ENCODE measurements at regions not wholly inside any gene's neighbourhood (a gene's known extent, or its start where the extent isn't known, plus 50 kb on each side); places are given as distances from the start of the nearest gene placed in this dataset.
A peak's percentile ranks its signal among the peaks of the same experiment; 100 is the strongest.

DNA sequence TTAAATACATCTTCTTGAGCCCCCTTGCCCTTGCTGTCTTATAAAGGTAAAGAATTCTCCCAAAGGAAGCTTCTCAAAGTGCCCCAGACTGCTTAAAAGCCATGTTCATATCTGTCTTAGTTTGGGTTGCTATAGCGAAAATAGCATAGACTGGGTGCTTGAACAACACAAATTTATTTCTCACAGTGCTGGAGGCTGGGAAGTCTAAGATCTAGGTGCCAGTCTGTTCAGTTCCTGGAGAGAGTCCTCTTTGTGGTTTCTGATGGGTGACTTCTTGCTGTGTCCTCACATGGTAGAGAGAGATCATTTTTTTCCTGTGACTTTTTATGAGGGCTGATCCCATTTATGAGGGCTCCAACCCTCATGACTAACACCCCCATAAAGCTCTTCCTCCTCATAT, 486.7 kb upstream of the ADAMTS16 start:
- Histone ChIP-seq H3K36me3 (ENCODE audit: insufficient read depth) (no peaks in the 10 kb centered on the region), H3K4me1 (ENCODE audit: insufficient read depth) (no peaks in the 10 kb centered on the region), H3K4me3 (no peak overlapping the region), H3F3A (replicated peaks; ENCODE audit: low read depth) (no peaks in the 10 kb centered on the region), H4K20me1 (replicated peaks; ENCODE audit: insufficient read depth) (no peaks in the 10 kb centered on the region), H3K9me2 (ENCODE audit: insufficient read depth) (no peaks in the 10 kb centered on the region), H3K27me3 (ENCODE audit: insufficient read depth) (no peaks in the 10 kb centered on the region), H3K27ac (ENCODE audit: low read depth) (no peak overlapping the region), H2AFZ (0 out of 2 replicates have a peak overlapping the region, but pooled peaks have one; percentile 14), H3K4me2 (no peak overlapping the region), H3K79me2 (replicated peaks; ENCODE audit: insufficient read depth) (no peaks in the 10 kb centered on the region)
- H3K36me3 Mint-ChIP-seq (ENCODE audit: low read depth), result no peaks in the 10 kb centered on the region; the same call in 2 of the 3 replicates
- no peak for ATAC-seq
- TF ChIP-seq, protein P1, sequence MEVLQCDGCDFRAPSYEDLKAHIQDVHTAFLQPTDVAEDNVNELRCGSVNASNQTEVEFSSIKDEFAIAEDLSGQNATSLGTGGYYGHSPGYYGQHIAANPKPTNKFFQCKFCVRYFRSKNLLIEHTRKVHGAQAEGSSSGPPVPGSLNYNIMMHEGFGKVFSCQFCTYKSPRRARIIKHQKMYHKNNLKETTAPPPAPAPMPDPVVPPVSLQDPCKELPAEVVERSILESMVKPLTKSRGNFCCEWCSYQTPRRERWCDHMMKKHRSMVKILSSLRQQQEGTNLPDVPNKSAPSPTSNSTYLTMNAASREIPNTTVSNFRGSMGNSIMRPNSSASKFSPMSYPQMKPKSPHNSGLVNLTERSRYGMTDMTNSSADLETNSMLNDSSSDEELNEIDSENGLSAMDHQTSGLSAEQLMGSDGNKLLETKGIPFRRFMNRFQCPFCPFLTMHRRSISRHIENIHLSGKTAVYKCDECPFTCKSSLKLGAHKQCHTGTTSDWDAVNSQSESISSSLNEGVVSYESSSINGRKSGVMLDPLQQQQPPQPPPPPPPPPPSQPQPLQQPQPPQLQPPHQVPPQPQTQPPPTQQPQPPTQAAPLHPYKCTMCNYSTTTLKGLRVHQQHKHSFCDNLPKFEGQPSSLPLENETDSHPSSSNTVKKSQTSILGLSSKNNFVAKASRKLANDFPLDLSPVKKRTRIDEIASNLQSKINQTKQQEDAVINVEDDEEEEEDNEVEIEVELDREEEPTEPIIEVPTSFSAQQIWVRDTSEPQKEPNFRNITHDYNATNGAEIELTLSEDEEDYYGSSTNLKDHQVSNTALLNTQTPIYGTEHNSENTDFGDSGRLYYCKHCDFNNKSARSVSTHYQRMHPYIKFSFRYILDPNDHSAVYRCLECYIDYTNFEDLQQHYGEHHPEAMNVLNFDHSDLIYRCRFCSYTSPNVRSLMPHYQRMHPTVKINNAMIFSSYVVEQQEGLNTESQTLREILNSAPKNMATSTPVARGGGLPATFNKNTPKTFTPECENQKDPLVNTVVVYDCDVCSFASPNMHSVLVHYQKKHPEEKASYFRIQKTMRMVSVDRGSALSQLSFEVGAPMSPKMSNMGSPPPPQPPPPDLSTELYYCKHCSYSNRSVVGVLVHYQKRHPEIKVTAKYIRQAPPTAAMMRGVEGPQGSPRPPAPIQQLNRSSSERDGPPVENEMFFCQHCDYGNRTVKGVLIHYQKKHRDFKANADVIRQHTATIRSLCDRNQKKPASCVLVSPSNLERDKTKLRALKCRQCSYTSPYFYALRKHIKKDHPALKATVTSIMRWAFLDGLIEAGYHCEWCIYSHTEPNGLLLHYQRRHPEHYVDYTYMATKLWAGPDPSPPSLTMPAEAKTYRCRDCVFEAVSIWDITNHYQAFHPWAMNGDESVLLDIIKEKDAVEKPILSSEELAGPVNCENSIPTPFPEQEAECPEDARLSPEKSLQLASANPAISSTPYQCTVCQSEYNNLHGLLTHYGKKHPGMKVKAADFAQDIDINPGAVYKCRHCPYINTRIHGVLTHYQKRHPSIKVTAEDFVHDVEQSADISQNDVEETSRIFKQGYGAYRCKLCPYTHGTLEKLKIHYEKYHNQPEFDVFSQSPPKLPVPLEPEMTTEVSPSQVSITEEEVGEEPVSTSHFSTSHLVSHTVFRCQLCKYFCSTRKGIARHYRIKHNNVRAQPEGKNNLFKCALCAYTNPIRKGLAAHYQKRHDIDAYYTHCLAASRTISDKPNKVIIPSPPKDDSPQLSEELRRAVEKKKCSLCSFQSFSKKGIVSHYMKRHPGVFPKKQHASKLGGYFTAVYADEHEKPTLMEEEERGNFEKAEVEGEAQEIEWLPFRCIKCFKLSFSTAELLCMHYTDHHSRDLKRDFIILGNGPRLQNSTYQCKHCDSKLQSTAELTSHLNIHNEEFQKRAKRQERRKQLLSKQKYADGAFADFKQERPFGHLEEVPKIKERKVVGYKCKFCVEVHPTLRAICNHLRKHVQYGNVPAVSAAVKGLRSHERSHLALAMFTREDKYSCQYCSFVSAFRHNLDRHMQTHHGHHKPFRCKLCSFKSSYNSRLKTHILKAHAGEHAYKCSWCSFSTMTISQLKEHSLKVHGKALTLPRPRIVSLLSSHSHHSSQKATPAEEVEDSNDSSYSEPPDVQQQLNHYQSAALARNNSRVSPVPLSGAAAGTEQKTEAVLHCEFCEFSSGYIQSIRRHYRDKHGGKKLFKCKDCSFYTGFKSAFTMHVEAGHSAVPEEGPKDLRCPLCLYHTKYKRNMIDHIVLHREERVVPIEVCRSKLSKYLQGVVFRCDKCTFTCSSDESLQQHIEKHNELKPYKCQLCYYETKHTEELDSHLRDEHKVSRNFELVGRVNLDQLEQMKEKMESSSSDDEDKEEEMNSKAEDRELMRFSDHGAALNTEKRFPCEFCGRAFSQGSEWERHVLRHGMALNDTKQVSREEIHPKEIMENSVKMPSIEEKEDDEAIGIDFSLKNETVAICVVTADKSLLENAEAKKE (CRISPR knock-in tag; IDR thresholded peaks at IDR 0.05), result no peak
- TF ChIP-seq CREB1 (CRISPR knock-in tag; IDR thresholded peaks at IDR 0.05; ENCODE audit: low read depth) (no peak), JUNB (IDR thresholded peaks at IDR 0.05; ENCODE audit: unreplicated experiment) (no peak), EZH2 (IDR thresholded peaks at IDR 0.05; ENCODE audit: low read depth, unreplicated experiment) (no peak), EZH2phosphoT487 (IDR thresholded peaks at IDR 0.05; ENCODE audit: unreplicated experiment) (no peak), POLR2AphosphoS5 (IDR thresholded peaks at IDR 0.05; ENCODE audit: low read depth) (no peak), ETS1 (IDR thresholded peaks at IDR 0.05) (no peak), ZNF114 (CRISPR knock-in tag; IDR thresholded peaks at IDR 0.05) (no peak), STAT1 (IDR thresholded peaks at IDR 0.05; ENCODE audit: unreplicated experiment) (no peak), ZNF331 (CRISPR knock-in tag; IDR thresholded peaks at IDR 0.05; ENCODE audit: low read depth) (no peak), REST (IDR thresholded peaks at IDR 0.05; ENCODE audit: unreplicated experiment) (no peak), NANOG (IDR thresholded peaks at IDR 0.05; ENCODE audit: borderline replicate concordance) (no peak)
- TF ChIP-seq, protein P2, sequence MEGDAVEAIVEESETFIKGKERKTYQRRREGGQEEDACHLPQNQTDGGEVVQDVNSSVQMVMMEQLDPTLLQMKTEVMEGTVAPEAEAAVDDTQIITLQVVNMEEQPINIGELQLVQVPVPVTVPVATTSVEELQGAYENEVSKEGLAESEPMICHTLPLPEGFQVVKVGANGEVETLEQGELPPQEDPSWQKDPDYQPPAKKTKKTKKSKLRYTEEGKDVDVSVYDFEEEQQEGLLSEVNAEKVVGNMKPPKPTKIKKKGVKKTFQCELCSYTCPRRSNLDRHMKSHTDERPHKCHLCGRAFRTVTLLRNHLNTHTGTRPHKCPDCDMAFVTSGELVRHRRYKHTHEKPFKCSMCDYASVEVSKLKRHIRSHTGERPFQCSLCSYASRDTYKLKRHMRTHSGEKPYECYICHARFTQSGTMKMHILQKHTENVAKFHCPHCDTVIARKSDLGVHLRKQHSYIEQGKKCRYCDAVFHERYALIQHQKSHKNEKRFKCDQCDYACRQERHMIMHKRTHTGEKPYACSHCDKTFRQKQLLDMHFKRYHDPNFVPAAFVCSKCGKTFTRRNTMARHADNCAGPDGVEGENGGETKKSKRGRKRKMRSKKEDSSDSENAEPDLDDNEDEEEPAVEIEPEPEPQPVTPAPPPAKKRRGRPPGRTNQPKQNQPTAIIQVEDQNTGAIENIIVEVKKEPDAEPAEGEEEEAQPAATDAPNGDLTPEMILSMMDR (conservative IDR thresholded peaks at IDR 0.05; ENCODE audit: low read depth in 2 of 2), result no peak
- H3K27ac Mint-ChIP-seq, result no peak overlapping the region
- DNase-seq (ENCODE audit: low spot score), result no peak
- H3K4me1 Mint-ChIP-seq, result peaks cover 5% of the 10 kb centered on the region
- no peak overlapping the region for H3K4me3 Mint-ChIP-seq
- H3K9me3 Mint-ChIP-seq, result peaks cover 8% of the 10 kb centered on the region; the same call in 2 of the 3 replicates
- H3K27me3 Mint-ChIP-seq (ENCODE audit: insufficient read depth, low read depth, poor library complexity), result peaks cover 2% of the 10 kb centered on the region

All from GM23338 (cell line).